ENCODE measurements at regions not wholly inside any gene's neighbourhood (a gene's known extent, or its start where the extent isn't known, plus 50 kb on each side); places are given as distances from the start of the nearest gene placed in this dataset.

- H3K4me1 ChIP-seq = no peaks in the 10 kb centered on the region
- H3K27ac ChIP-seq = no peak overlapping the region
- TF ChIP-seq, protein P1, sequence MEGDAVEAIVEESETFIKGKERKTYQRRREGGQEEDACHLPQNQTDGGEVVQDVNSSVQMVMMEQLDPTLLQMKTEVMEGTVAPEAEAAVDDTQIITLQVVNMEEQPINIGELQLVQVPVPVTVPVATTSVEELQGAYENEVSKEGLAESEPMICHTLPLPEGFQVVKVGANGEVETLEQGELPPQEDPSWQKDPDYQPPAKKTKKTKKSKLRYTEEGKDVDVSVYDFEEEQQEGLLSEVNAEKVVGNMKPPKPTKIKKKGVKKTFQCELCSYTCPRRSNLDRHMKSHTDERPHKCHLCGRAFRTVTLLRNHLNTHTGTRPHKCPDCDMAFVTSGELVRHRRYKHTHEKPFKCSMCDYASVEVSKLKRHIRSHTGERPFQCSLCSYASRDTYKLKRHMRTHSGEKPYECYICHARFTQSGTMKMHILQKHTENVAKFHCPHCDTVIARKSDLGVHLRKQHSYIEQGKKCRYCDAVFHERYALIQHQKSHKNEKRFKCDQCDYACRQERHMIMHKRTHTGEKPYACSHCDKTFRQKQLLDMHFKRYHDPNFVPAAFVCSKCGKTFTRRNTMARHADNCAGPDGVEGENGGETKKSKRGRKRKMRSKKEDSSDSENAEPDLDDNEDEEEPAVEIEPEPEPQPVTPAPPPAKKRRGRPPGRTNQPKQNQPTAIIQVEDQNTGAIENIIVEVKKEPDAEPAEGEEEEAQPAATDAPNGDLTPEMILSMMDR (IDR thresholded peaks at IDR 0.05) = no peak
- no peaks in the 10 kb centered on the region for H3K9me3 ChIP-seq
- H3K4me3 ChIP-seq = no peak overlapping the region
- no peaks in the 10 kb centered on the region for H3K27me3 ChIP-seq
- DNase-seq = no peak
- no peaks in the 10 kb centered on the region for H3K36me3 ChIP-seq
- intact Hi-C loops (cut with DNase I; ENCODE audit: low total_unique reads) = no loop called here
Measured at GRCh38 chr2:173419506-173419905, 64.8 kb downstream of the CDCA7 start.

- no peak for DNase-seq
- Histone ChIP-seq H3K27me3 (no peaks in the 10 kb centered on the region), H3K4me3 (no peak overlapping the region)
Measured at GRCh38 chr2:173424886-173425285, 70.2 kb downstream of the CDCA7 start.

GRCh38 chr2:173427887-173428668 is 73.4 kb downstream of the CDCA7 start:
- H3K27ac ChIP-seq = no peak overlapping the region
- peak; percentile 46 to 67 for DNase-seq
- intact Hi-C loops (cut with DNase I; ENCODE audit: low total_unique reads) = no loop called here

More at GRCh38 chr2:173424886-173425285, 70.2 kb downstream of the CDCA7 start:
- intact Hi-C loops (cut with DNase I; ENCODE audit: low total_unique reads) = no loop called here
- Histone ChIP-seq H3K36me3 (no peaks in the 10 kb centered on the region), H3K9me3 (no peaks in the 10 kb centered on the region), H3K4me1 (no peaks in the 10 kb centered on the region), H3K27ac (no peak overlapping the region)
- TF ChIP-seq, protein P1 (IDR thresholded peaks at IDR 0.05) = no peak
- TF ChIP-seq POLR2A (IDR thresholded peaks at IDR 0.05) = no peak

GRCh38 chr2:173431191-173431590 is 76.5 kb downstream of the CDCA7 start:
- no peak for TF ChIP-seq POLR2A (IDR thresholded peaks at IDR 0.05)
- TF ChIP-seq, protein P1 (IDR thresholded peaks at IDR 0.05) = no peak
- DNase-seq = no peak
- Histone ChIP-seq H3K9me3 (no peaks in the 10 kb centered on the region), H3K4me3 (no peak overlapping the region), H3K27me3 (no peaks in the 10 kb centered on the region), H3K27ac (no peak overlapping the region), H3K4me1 (no peaks in the 10 kb centered on the region), H3K36me3 (no peaks in the 10 kb centered on the region)
- intact Hi-C loops (cut with DNase I; ENCODE audit: low total_unique reads) = no loop called here

More at GRCh38 chr2:173427887-173428668, 73.4 kb downstream of the CDCA7 start:
- Histone ChIP-seq H3K36me3 (no peaks in the 10 kb centered on the region), H3K9me3 (no peaks in the 10 kb centered on the region), H3K4me3 (no peak overlapping the region), H3K27me3 (no peaks in the 10 kb centered on the region), H3K4me1 (no peaks in the 10 kb centered on the region)
- no peak for TF ChIP-seq POLR2A (IDR thresholded peaks at IDR 0.05)
- TF ChIP-seq, protein P1 (IDR thresholded peaks at IDR 0.05) = no peak

DNA sequence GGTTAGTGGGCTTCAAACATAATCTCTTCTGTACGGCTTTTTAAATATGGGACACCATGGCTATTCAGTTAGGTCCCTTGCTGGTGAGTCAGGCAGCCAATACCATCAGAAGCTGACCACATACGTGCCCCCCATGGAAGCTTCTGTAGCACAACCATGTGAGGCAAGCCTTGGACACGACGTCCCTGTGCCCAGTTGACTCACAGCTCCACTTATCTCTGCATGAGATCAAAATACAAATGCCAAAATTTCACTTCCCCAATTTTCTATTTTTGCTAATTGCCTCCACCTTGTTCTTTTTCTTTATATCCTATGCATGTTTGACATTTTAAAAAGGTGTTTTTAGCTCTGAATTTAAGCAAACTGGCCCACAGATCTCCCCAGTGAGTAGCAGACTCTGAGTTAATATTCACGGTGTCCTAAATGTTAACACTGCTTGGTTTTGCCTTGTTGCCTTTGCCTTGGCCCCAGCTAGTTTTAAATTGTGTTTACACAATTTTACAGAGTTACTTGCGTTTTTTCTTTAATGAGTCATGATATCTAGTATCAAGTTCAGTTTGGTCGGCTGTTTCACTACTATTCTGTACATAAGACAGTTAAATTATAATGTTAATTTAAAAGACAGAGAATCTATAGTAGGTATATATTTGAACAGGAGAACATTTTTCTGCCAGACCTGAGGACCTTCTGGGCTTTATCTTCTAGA is 77.5 kb downstream of the CDCA7 start:
- no peak overlapping the region for H3K4me3 ChIP-seq
- DNase-seq = no peak
- no peaks in the 10 kb centered on the region for H3K36me3 ChIP-seq
- no peak for TF ChIP-seq POLR2A (IDR thresholded peaks at IDR 0.05)
- TF ChIP-seq, protein P1 (IDR thresholded peaks at IDR 0.05) = no peak
- H3K9me3 ChIP-seq = no peaks in the 10 kb centered on the region
- H3K27ac ChIP-seq = no peak overlapping the region
- H3K4me1 ChIP-seq = no peaks in the 10 kb centered on the region
- intact Hi-C loops (cut with DNase I; ENCODE audit: low total_unique reads) = no loop called here
- H3K27me3 ChIP-seq = no peaks in the 10 kb centered on the region
